Right lobe of liver (tissue), 6 donors: ENCODE measurements at regions not wholly inside any gene's neighbourhood (a gene's known extent, or its start where the extent isn't known, plus 50 kb on each side); places are given as distances from the start of the nearest gene placed in this dataset.

Experiments used
- ATAC-seq, 4 donors: fragments of 200-7000 bp; cut with Tn5 transposase; one replicate each; pipeline ENCODE4 v1.9.1; 2020; ENCODE audit warnings: mild to moderate bottlenecking in 4 of 4, moderate library complexity in 4 of 4
- DNase-seq, 3 donors: peaks; one replicate each; pipeline ENCODE4 v3.0.0-alpha.2; 2020
- H3K27ac ChIP-seq, 3 donors: fragments of 200-600 bp; one replicate each; pipeline ENCODE4 v1.8.0; 2022
- H3K27me3 ChIP-seq, 2 donors: fragments of 200-600 bp; one replicate each; pipeline ENCODE4 v1.8.0; 2022
- H3K36me3 ChIP-seq, 4 donors: fragments of 200-600 bp; sonication (generic) in 1 of 4; one replicate each; pipeline versions ENCODE4 v1.5.1 to v1.8.0; 2017 to 2022; ENCODE audit warnings: control low read depth in 1 of 4
- H3K4me1 ChIP-seq, 4 donors: fragments of 200-600 bp; sonication (generic) in 1 of 4; one replicate each; pipeline versions ENCODE4 v1.5.1 to v1.8.0; 2017 to 2022; ENCODE audit warnings: control low read depth in 1 of 4
- H3K4me3 ChIP-seq, 3 donors: fragments of 200-600 bp; one replicate each; pipeline ENCODE4 v1.8.0; 2022
- H3K9me3 ChIP-seq, 4 donors: fragments of 200-600 bp; sonication (generic) in 1 of 4; one replicate each; pipeline versions ENCODE4 v1.5.1 to v1.8.0; 2017 to 2022; ENCODE audit warnings: control low read depth in 1 of 4
- CTCF ChIP-seq, 4 donors: fragments of 200-600 bp in 3 of 4; fragments of 450-650 bp in 1 of 4; IDR thresholded peaks; one replicate each; pipeline versions ENCODE4 v1.5.1 to v1.8.0; 2016 to 2022; ENCODE audit warnings: antibody characterized with exemption in 4 of 4, mild to moderate bottlenecking in 2 of 4
- POLR2A ChIP-seq: fragments of 450-650 bp; IDR thresholded peaks from one replicate; pipeline ENCODE4 v1.6.1; 2017; ENCODE audit warnings: antibody characterized with exemption, mild to moderate bottlenecking
- WGBS: methylation state at CpG from one replicate; pipeline ENCODE4 v1.1.6; 2018; ENCODE audit warnings: low coverage, low lambda C conversion rate; ENCODE audit not compliant: insufficient coverage; ENCODE audit errors: missing lambda C conversion rate; 5-methylcytosine and 5-hydroxymethylcytosine counted together
- intact Hi-C, 2 donors: fragments of 100-400 bp; cut with DNase I; formaldehyde crosslinking; loops; one replicate each; pipeline versions ENCODE4 v1.11.2 to v1.14.1; 2022
- donor health status: DM: no; HTN: yes; CAD: no.
- donor health status: DM: no; HTN: no; CAD: no.
- donor health status: DM: no; HTN: no; CAD: no.
- donor health status: DM: no; HTN: yes; CAD: no.
- donor health status: DM: no; HTN: yes; CAD: no.

- ATAC-seq (peak; percentile 53 to 71 (median 64)), DNase-seq (peak; percentile 44 to 64 (median 62))
- no peaks in the 10 kb centered on the region for H3K27me3 ChIP-seq
- H3K9me3 ChIP-seq: no peaks in the 10 kb centered on the region
- TF ChIP-seq POLR2A (no peak), CTCF (IDR thresholded peaks at IDR 0.05) (no peak)
- intact Hi-C loops: no loop called here
- 3% methylated on average over 14 of the region's 44 CpGs for WGBS
- H3K4me3 ChIP-seq: peak overlapping the region; percentile 31 to 40 (median 31)
- no peak overlapping the region for H3K27ac ChIP-seq
- no peaks in the 10 kb centered on the region for H3K36me3 ChIP-seq
- H3K4me1 ChIP-seq: peaks cover 0 to 34% (median 5%) of the 10 kb centered on the region in 4 donors
Observed at GRCh38 chr11:19344661-19345518, 104.1 kb upstream of the E2F8 start.

- Histone ChIP-seq H3K4me3 (no peak overlapping the region), H3K27me3 (no peaks in the 10 kb centered on the region), H3K9me3 (no peaks in the 10 kb centered on the region), H3K36me3 (no peaks in the 10 kb centered on the region), H3K4me1 (peaks cover 0 to 34% (median 5%) of the 10 kb centered on the region in 4 donors), H3K27ac (peak overlapping the region in 2 of 3 donors; percentile 4 to 33)
- DNase-seq (peak in 1 of 3 donors; percentile 51), ATAC-seq (peak; percentile 76 to 82 (median 80))
- WGBS: 40% methylated on average over 1 of the region's 1 CpG
- peak in 1 of 4 donors; percentile 10 for TF ChIP-seq CTCF (IDR thresholded peaks at IDR 0.05)
- no peak for TF ChIP-seq POLR2A
- intact Hi-C loops: no loop called here
Observed at GRCh38 chr11:19342036-19342435, 101.3 kb upstream of the E2F8 start.

- H3K4me1 ChIP-seq: peaks cover 0 to 12% (median 0%) of the 10 kb centered on the region in 4 donors
- DNase-seq (no peak), ATAC-seq (no peak)
- H3K9me3 ChIP-seq: no peaks in the 10 kb centered on the region
- no peak overlapping the region for H3K4me3 ChIP-seq
- H3K27ac ChIP-seq: no peak overlapping the region
- H3K27me3 ChIP-seq: no peaks in the 10 kb centered on the region
- intact Hi-C loops: no loop called here
- no peaks in the 10 kb centered on the region for H3K36me3 ChIP-seq
- WGBS: 61% methylated on average over 2 of the region's 3 CpGs
- TF ChIP-seq POLR2A: no peak
- TF ChIP-seq CTCF (IDR thresholded peaks at IDR 0.05): no peak
Observed at GRCh38 chr11:19338375-19338774, 97.6 kb upstream of the E2F8 start.

- TF ChIP-seq CTCF (IDR thresholded peaks at IDR 0.05) (no peak), POLR2A (no peak)
- Histone ChIP-seq H3K9me3 (no peaks in the 10 kb centered on the region), H3K36me3 (no peaks in the 10 kb centered on the region), H3K4me3 (no peak overlapping the region), H3K4me1 (peaks cover 0 to 12% (median 0%) of the 10 kb centered on the region in 4 donors), H3K27me3 (no peaks in the 10 kb centered on the region), H3K27ac (no peak overlapping the region)
- ATAC-seq: no peak
- intact Hi-C loops: no loop called here
- DNase-seq: no peak
- 87% methylated on average over 3 of the region's 3 CpGs for WGBS
Observed at GRCh38 chr11:19337779-19338178, 97.0 kb upstream of the E2F8 start.
